ENCODE measurements at regions not wholly inside any gene's neighbourhood (a gene's known extent, or its start where the extent isn't known, plus 50 kb on each side); places are given as distances from the start of the nearest gene placed in this dataset.

GRCh38 chr9:81476813-81477490, 212.4 kb downstream of the TLE1 start:
- no peak overlapping the region for H3K4me3 ChIP-seq (ENCODE audit: low read length)
- no peak for TF ChIP-seq CTCF (IDR thresholded peaks at IDR 0.05; ENCODE audit: insufficient read depth, low read depth, low read length, missing control alignments)
- DNase-seq (ENCODE audit: low read depth): no peak

- TF ChIP-seq CTCF (IDR thresholded peaks at IDR 0.05; ENCODE audit: insufficient read depth, low read depth, low read length, missing control alignments): no peak
- H3K4me3 ChIP-seq (ENCODE audit: low read length): no peak overlapping the region
- DNase-seq (ENCODE audit: low read depth): no peak
Measured at GRCh38 chr9:81474792-81475191, 214.6 kb downstream of the TLE1 start.

- DNase-seq (ENCODE audit: low read depth): peak; percentile 25
- no peak overlapping the region for H3K4me3 ChIP-seq (ENCODE audit: low read length)
- TF ChIP-seq CTCF (IDR thresholded peaks at IDR 0.05; ENCODE audit: insufficient read depth, low read depth, low read length, missing control alignments): no peak
Measured at GRCh38 chr9:81474125-81474524, 215.2 kb downstream of the TLE1 start.

GRCh38 chr9:81473708-81474107, 215.6 kb downstream of the TLE1 start:
- TF ChIP-seq CTCF (IDR thresholded peaks at IDR 0.05; ENCODE audit: insufficient read depth, low read depth, low read length, missing control alignments): no peak
- peak; percentile 12 for DNase-seq (ENCODE audit: low read depth)
- no peak overlapping the region for H3K4me3 ChIP-seq (ENCODE audit: low read length)

GRCh38 chr9:81473206-81473605, 216.1 kb downstream of the TLE1 start:
- no peak overlapping the region for H3K4me3 ChIP-seq (ENCODE audit: low read length)
- DNase-seq (ENCODE audit: low read depth): no peak
- no peak for TF ChIP-seq CTCF (IDR thresholded peaks at IDR 0.05; ENCODE audit: insufficient read depth, low read depth, low read length, missing control alignments)

GRCh38 chr9:81472701-81473100, 216.6 kb downstream of the TLE1 start:
- DNase-seq (ENCODE audit: low read depth): no peak
- H3K4me3 ChIP-seq (ENCODE audit: low read length): no peak overlapping the region
- TF ChIP-seq CTCF (IDR thresholded peaks at IDR 0.05; ENCODE audit: insufficient read depth, low read depth, low read length, missing control alignments): no peak

GRCh38 chr9:81470864-81471263, 218.5 kb downstream of the TLE1 start:
- no peak for DNase-seq (ENCODE audit: low read depth)
- H3K4me3 ChIP-seq (ENCODE audit: low read length): no peak overlapping the region
- no peak for TF ChIP-seq CTCF (IDR thresholded peaks at IDR 0.05; ENCODE audit: insufficient read depth, low read depth, low read length, missing control alignments)
